ENCODE measurements at regions not wholly inside any gene's neighbourhood (a gene's known extent, or its start where the extent isn't known, plus 50 kb on each side); places are given as distances from the start of the nearest gene placed in this dataset.

DNA sequence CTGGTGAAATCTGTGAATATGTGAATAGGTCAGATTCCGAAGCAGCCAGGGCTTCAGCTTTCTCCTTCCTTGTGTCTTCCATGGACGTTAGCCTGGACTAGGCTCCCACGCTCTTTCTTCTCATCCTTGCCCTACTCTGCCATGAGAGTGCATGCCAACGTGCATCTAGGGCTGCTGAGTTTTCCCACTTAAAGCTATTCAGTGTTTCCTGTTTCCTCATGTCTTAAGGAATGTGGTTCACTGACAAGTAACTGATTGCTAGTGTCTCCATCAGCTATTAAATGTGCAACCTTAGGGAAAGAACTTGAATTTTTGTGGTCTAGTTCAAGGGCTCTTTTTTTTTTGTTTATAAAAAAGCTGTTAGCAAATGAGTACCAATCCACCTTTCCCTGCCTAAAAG is 642.3 kb upstream of the LINC00305 start (continued):
- TF ChIP-seq, protein P1, sequence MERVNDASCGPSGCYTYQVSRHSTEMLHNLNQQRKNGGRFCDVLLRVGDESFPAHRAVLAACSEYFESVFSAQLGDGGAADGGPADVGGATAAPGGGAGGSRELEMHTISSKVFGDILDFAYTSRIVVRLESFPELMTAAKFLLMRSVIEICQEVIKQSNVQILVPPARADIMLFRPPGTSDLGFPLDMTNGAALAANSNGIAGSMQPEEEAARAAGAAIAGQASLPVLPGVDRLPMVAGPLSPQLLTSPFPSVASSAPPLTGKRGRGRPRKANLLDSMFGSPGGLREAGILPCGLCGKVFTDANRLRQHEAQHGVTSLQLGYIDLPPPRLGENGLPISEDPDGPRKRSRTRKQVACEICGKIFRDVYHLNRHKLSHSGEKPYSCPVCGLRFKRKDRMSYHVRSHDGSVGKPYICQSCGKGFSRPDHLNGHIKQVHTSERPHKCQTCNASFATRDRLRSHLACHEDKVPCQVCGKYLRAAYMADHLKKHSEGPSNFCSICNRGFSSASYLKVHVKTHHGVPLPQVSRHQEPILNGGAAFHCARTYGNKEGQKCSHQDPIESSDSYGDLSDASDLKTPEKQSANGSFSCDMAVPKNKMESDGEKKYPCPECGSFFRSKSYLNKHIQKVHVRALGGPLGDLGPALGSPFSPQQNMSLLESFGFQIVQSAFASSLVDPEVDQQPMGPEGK (CRISPR knock-in tag; IDR thresholded peaks at IDR 0.05; ENCODE audit: borderline replicate concordance): no peak
- TF ChIP-seq PPARA (CRISPR knock-in tag; IDR thresholded peaks at IDR 0.05; ENCODE audit: borderline replicate concordance) (no peak), OSR1 (CRISPR knock-in tag; IDR thresholded peaks at IDR 0.05) (no peak)

DNA sequence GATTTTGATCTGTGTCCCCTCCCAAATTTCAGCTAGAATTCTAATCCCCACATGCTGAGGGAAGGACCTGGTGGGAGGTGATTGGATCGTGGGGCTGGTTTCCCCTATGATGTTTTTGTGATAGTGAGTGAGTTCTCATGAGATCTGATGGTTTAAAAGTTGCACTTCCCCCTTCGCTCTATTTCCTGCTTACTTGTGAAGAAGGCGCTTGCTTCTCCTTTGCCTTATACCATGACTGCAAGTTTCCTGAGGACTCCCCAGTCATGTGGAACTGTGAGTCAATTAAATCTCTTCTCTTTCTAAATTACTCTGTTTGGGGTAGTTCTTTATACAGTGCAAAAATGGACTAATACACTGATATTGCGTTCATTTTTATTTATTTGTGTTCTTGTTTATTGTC is 636.8 kb upstream of the LINC00305 start:
- ATAC-seq: no peak
- TF ChIP-seq, protein P2, sequence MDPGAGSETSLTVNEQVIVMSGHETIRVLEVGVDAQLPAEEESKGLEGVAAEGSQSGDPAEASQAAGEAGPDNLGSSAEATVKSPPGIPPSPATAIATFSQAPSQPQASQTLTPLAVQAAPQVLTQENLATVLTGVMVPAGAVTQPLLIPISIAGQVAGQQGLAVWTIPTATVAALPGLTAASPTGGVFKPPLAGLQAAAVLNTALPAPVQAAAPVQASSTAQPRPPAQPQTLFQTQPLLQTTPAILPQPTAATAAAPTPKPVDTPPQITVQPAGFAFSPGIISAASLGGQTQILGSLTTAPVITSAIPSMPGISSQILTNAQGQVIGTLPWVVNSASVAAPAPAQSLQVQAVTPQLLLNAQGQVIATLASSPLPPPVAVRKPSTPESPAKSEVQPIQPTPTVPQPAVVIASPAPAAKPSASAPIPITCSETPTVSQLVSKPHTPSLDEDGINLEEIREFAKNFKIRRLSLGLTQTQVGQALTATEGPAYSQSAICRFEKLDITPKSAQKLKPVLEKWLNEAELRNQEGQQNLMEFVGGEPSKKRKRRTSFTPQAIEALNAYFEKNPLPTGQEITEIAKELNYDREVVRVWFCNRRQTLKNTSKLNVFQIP (CRISPR knock-in tag; IDR thresholded peaks at IDR 0.05; ENCODE audit: borderline replicate concordance, low read depth): no peak
- TF ChIP-seq GLIS3 (CRISPR knock-in tag; IDR thresholded peaks at IDR 0.05): no peak
- TF ChIP-seq OSR1 (CRISPR knock-in tag; IDR thresholded peaks at IDR 0.05): no peak
- no peak for TF ChIP-seq ISL1 (CRISPR knock-in tag; IDR thresholded peaks at IDR 0.05)
- no peak for TF ChIP-seq ARNTL (CRISPR knock-in tag; IDR thresholded peaks at IDR 0.05; ENCODE audit: borderline replicate concordance, low read depth)
- no peak for TF ChIP-seq ZNF565 (CRISPR knock-in tag; conservative IDR thresholded peaks at IDR 0.05; ENCODE audit: low read depth)
- TF ChIP-seq ZC3H10 (CRISPR knock-in tag; IDR thresholded peaks at IDR 0.05): no peak
- TF ChIP-seq ZNF70 (CRISPR knock-in tag; IDR thresholded peaks at IDR 0.05): no peak
- TF ChIP-seq, protein P3, sequence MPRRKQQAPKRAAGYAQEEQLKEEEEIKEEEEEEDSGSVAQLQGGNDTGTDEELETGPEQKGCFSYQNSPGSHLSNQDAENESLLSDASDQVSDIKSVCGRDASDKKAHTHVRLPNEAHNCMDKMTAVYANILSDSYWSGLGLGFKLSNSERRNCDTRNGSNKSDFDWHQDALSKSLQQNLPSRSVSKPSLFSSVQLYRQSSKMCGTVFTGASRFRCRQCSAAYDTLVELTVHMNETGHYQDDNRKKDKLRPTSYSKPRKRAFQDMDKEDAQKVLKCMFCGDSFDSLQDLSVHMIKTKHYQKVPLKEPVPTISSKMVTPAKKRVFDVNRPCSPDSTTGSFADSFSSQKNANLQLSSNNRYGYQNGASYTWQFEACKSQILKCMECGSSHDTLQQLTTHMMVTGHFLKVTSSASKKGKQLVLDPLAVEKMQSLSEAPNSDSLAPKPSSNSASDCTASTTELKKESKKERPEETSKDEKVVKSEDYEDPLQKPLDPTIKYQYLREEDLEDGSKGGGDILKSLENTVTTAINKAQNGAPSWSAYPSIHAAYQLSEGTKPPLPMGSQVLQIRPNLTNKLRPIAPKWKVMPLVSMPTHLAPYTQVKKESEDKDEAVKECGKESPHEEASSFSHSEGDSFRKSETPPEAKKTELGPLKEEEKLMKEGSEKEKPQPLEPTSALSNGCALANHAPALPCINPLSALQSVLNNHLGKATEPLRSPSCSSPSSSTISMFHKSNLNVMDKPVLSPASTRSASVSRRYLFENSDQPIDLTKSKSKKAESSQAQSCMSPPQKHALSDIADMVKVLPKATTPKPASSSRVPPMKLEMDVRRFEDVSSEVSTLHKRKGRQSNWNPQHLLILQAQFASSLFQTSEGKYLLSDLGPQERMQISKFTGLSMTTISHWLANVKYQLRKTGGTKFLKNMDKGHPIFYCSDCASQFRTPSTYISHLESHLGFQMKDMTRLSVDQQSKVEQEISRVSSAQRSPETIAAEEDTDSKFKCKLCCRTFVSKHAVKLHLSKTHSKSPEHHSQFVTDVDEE (CRISPR knock-in tag; IDR thresholded peaks at IDR 0.05): no peak
- TF ChIP-seq ZFP3 (CRISPR knock-in tag; IDR thresholded peaks at IDR 0.05): no peak
- no peak for TF ChIP-seq TCF4 (CRISPR knock-in tag; IDR thresholded peaks at IDR 0.05; ENCODE audit: borderline replicate concordance)
- no peak for TF ChIP-seq BACH2 (CRISPR knock-in tag; IDR thresholded peaks at IDR 0.05; ENCODE audit: borderline replicate concordance)
- no peak for TF ChIP-seq RARB (CRISPR knock-in tag; IDR thresholded peaks at IDR 0.05)
- no peak for TF ChIP-seq SNAI2 (CRISPR knock-in tag; IDR thresholded peaks at IDR 0.05)

DNA sequence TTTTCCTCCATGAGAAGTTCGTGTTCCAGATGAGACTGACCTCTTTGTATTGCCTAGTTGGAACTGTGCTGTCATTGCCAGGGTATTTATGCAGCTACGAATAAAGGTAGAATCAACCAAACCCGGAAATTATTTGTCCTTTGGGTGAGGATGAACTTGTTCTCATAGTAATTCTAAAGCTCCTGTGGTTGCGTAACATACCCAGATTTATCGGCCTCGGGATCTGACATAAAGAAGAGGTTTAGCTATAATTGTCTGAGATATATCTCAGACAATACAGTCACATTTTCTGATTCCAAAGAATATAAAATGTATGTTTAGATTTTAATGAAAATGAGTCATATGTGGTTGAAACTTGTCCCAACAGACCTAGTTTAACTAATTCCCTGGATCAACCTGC is 628.7 kb upstream of the LINC00305 start:
- no peak for ATAC-seq
- TF ChIP-seq BACH2 (CRISPR knock-in tag; IDR thresholded peaks at IDR 0.05; ENCODE audit: borderline replicate concordance) (no peak), ZNF565 (CRISPR knock-in tag; conservative IDR thresholded peaks at IDR 0.05; ENCODE audit: low read depth) (no peak), ZNF8 (CRISPR knock-in tag; IDR thresholded peaks at IDR 0.05) (no peak), ZFP30 (CRISPR knock-in tag; IDR thresholded peaks at IDR 0.05) (no peak), OSR1 (CRISPR knock-in tag; IDR thresholded peaks at IDR 0.05) (no peak), ZC3H10 (CRISPR knock-in tag; IDR thresholded peaks at IDR 0.05) (no peak)

DNA sequence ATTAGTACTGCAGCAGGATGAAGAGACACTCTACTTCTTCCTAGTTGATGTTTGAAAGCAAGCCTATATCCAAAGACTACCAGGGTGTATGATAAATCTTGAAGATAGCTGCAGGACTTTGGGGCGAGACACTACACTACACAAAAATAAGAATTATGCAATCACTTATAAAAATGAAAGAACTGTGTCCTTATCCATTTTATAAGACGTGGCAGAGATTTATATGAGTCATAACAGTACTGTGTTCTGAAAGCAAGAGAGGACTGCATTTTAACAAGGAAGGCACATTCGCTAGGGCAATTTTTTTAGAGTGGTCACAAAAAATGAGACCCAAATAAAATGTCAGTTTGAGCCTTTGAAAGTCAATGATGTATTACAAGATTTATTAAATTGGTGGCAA is 617.0 kb upstream of the LINC00305 start:
- no peak for ATAC-seq
- TF ChIP-seq ZNF70 (CRISPR knock-in tag; IDR thresholded peaks at IDR 0.05) (no peak), ZC3H10 (CRISPR knock-in tag; IDR thresholded peaks at IDR 0.05) (no peak), ZNF565 (CRISPR knock-in tag; conservative IDR thresholded peaks at IDR 0.05; ENCODE audit: low read depth) (no peak), ZNF8 (CRISPR knock-in tag; IDR thresholded peaks at IDR 0.05) (no peak), ZFP3 (CRISPR knock-in tag; IDR thresholded peaks at IDR 0.05) (no peak), BACH2 (CRISPR knock-in tag; IDR thresholded peaks at IDR 0.05; ENCODE audit: borderline replicate concordance) (no peak), GLIS3 (CRISPR knock-in tag; IDR thresholded peaks at IDR 0.05) (no peak), ISL1 (CRISPR knock-in tag; IDR thresholded peaks at IDR 0.05) (no peak), RARB (CRISPR knock-in tag; IDR thresholded peaks at IDR 0.05) (no peak), ZFP30 (CRISPR knock-in tag; IDR thresholded peaks at IDR 0.05) (no peak)
- TF ChIP-seq, protein P3 (CRISPR knock-in tag; IDR thresholded peaks at IDR 0.05): no peak
- TF ChIP-seq, protein P4, sequence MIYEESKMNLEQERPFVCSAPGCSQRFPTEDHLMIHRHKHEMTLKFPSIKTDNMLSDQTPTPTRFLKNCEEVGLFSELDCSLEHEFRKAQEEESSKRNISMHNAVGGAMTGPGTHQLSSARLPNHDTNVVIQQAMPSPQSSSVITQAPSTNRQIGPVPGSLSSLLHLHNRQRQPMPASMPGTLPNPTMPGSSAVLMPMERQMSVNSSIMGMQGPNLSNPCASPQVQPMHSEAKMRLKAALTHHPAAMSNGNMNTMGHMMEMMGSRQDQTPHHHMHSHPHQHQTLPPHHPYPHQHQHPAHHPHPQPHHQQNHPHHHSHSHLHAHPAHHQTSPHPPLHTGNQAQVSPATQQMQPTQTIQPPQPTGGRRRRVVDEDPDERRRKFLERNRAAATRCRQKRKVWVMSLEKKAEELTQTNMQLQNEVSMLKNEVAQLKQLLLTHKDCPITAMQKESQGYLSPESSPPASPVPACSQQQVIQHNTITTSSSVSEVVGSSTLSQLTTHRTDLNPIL (CRISPR knock-in tag; IDR thresholded peaks at IDR 0.05; ENCODE audit: low read depth): no peak
- TF ChIP-seq, protein P5, sequence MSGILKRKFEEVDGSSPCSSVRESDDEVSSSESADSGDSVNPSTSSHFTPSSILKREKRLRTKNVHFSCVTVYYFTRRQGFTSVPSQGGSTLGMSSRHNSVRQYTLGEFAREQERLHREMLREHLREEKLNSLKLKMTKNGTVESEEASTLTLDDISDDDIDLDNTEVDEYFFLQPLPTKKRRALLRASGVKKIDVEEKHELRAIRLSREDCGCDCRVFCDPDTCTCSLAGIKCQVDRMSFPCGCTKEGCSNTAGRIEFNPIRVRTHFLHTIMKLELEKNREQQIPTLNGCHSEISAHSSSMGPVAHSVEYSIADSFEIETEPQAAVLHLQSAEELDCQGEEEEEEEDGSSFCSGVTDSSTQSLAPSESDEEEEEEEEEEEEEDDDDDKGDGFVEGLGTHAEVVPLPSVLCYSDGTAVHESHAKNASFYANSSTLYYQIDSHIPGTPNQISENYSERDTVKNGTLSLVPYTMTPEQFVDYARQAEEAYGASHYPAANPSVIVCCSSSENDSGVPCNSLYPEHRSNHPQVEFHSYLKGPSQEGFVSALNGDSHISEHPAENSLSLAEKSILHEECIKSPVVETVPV (CRISPR knock-in tag; IDR thresholded peaks at IDR 0.05): no peak
- TF ChIP-seq, protein P2 (CRISPR knock-in tag; IDR thresholded peaks at IDR 0.05; ENCODE audit: borderline replicate concordance, low read depth): no peak
